ENCODE measurements at regions not wholly inside any gene's neighbourhood (a gene's known extent, or its start where the extent isn't known, plus 50 kb on each side); places are given as distances from the start of the nearest gene placed in this dataset.

GRCh38 chr2:198558176-198558575, 753.8 kb downstream of the PLCL1 start:
- Histone ChIP-seq H2AFZ (no peak overlapping the region), H4K20me1 (ENCODE audit: insufficient read depth) (no peaks in the 10 kb centered on the region), H3K36me3 (ENCODE audit: low read depth) (no peaks in the 10 kb centered on the region), H3K27ac (no peak overlapping the region), H3K9me3 (ENCODE audit: low read depth) (no peaks in the 10 kb centered on the region), H3K9me2 (ENCODE audit: insufficient read depth) (no peaks in the 10 kb centered on the region), H3K4me3 (no peak overlapping the region), H3K4me2 (ENCODE audit: unreplicated experiment) (no peak overlapping the region), H3K9ac (no peak overlapping the region), H3K4me1 (ENCODE audit: insufficient read depth) (no peaks in the 10 kb centered on the region), H3K27me3 (replicated peaks; ENCODE audit: insufficient read depth) (no peaks in the 10 kb centered on the region), H3F3A (ENCODE audit: insufficient read depth) (no peaks in the 10 kb centered on the region), H3K79me2 (ENCODE audit: insufficient read depth) (no peaks in the 10 kb centered on the region)
- in situ Hi-C loops (cut with MboI): no loop called here
- WGBS, 2 experiments (ENCODE audit: low coverage in 1 of 2, low lambda C conversion rate in 2 of 2, missing lambda C conversion rate in 2 of 2): 26 to 28% methylated on average over 2 of the region's 2 CpGs
- TF ChIP-seq EZH2phosphoT487 (IDR thresholded peaks at IDR 0.05; ENCODE audit: insufficient read depth, low read depth): no peak
- TF ChIP-seq EZH2 (IDR thresholded peaks at IDR 0.05; ENCODE audit: insufficient read depth, poor library complexity, severe bottlenecking): no peak
- no peak for DNase-seq

GRCh38 chr2:198546122-198546521, 741.7 kb downstream of the PLCL1 start:
- H3K4me2 ChIP-seq (ENCODE audit: unreplicated experiment): no peak overlapping the region
- WGBS, 2 experiments (ENCODE audit: low coverage in 1 of 2, low lambda C conversion rate in 2 of 2, missing lambda C conversion rate in 2 of 2): 4 to 7% methylated on average over 2 of the region's 2 CpGs
- no peaks in the 10 kb centered on the region for H4K20me1 ChIP-seq (ENCODE audit: insufficient read depth)
- H2AFZ ChIP-seq: no peak overlapping the region; the same call in 1 of the 2 replicates
- H3K4me1 ChIP-seq (ENCODE audit: insufficient read depth): no peaks in the 10 kb centered on the region
- in situ Hi-C loops (cut with MboI): no loop called here
- no peak for DNase-seq
- no peak overlapping the region for H3K4me3 ChIP-seq
- H3K27me3 ChIP-seq (replicated peaks; ENCODE audit: insufficient read depth): no peaks in the 10 kb centered on the region
- H3K36me3 ChIP-seq (ENCODE audit: low read depth): no peaks in the 10 kb centered on the region
- no peaks in the 10 kb centered on the region for H3K9me2 ChIP-seq (ENCODE audit: insufficient read depth)
- no peak overlapping the region for H3K27ac ChIP-seq
- no peak overlapping the region for H3K9ac ChIP-seq
- H3F3A ChIP-seq (ENCODE audit: insufficient read depth): no peaks in the 10 kb centered on the region
- H3K79me2 ChIP-seq (ENCODE audit: insufficient read depth): no peaks in the 10 kb centered on the region
- TF ChIP-seq EZH2 (IDR thresholded peaks at IDR 0.05; ENCODE audit: insufficient read depth, poor library complexity, severe bottlenecking) (no peak), EZH2phosphoT487 (IDR thresholded peaks at IDR 0.05; ENCODE audit: insufficient read depth, low read depth) (no peak)
- H3K9me3 ChIP-seq (ENCODE audit: low read depth): no peaks in the 10 kb centered on the region

- Histone ChIP-seq H3K9me3 (ENCODE audit: low read depth) (no peaks in the 10 kb centered on the region), H3K4me1 (ENCODE audit: insufficient read depth) (no peaks in the 10 kb centered on the region), H2AFZ (no peak overlapping the region), H4K20me1 (ENCODE audit: insufficient read depth) (no peaks in the 10 kb centered on the region), H3K4me3 (no peak overlapping the region), H3K4me2 (ENCODE audit: unreplicated experiment) (no peak overlapping the region), H3K9me2 (ENCODE audit: insufficient read depth) (no peaks in the 10 kb centered on the region), H3K27me3 (replicated peaks; ENCODE audit: insufficient read depth) (no peaks in the 10 kb centered on the region), H3K9ac (no peak overlapping the region), H3K79me2 (ENCODE audit: insufficient read depth) (no peaks in the 10 kb centered on the region), H3K36me3 (ENCODE audit: low read depth) (no peaks in the 10 kb centered on the region), H3F3A (ENCODE audit: insufficient read depth) (no peaks in the 10 kb centered on the region), H3K27ac (no peak overlapping the region)
- TF ChIP-seq EZH2 (IDR thresholded peaks at IDR 0.05; ENCODE audit: insufficient read depth, poor library complexity, severe bottlenecking) (no peak), EZH2phosphoT487 (IDR thresholded peaks at IDR 0.05; ENCODE audit: insufficient read depth, low read depth) (no peak)
- 53 to 59% methylated on average over 3 of the region's 3 CpGs for WGBS, 2 experiments (ENCODE audit: low coverage in 1 of 2, low lambda C conversion rate in 2 of 2, missing lambda C conversion rate in 2 of 2)
- DNase-seq: peak; percentile 18
- in situ Hi-C loops (cut with MboI): no loop called here
Measured at GRCh38 chr2:198545411-198545810, 741.0 kb downstream of the PLCL1 start.

- TF ChIP-seq EZH2 (IDR thresholded peaks at IDR 0.05; ENCODE audit: insufficient read depth, poor library complexity, severe bottlenecking) (no peak), EZH2phosphoT487 (IDR thresholded peaks at IDR 0.05; ENCODE audit: insufficient read depth, low read depth) (no peak)
- H3K27ac ChIP-seq: no peak overlapping the region
- in situ Hi-C loops (cut with MboI): no loop called here
- no peaks in the 10 kb centered on the region for H3F3A ChIP-seq (ENCODE audit: insufficient read depth)
- H4K20me1 ChIP-seq (ENCODE audit: insufficient read depth): no peaks in the 10 kb centered on the region
- no peaks in the 10 kb centered on the region for H3K9me3 ChIP-seq (ENCODE audit: low read depth)
- H3K79me2 ChIP-seq (ENCODE audit: insufficient read depth): no peaks in the 10 kb centered on the region
- DNase-seq: no peak
- no peak overlapping the region for H2AFZ ChIP-seq
- H3K27me3 ChIP-seq (replicated peaks; ENCODE audit: insufficient read depth): no peaks in the 10 kb centered on the region
- no peaks in the 10 kb centered on the region for H3K9me2 ChIP-seq (ENCODE audit: insufficient read depth)
- H3K9ac ChIP-seq: no peak overlapping the region
- H3K36me3 ChIP-seq (ENCODE audit: low read depth): no peaks in the 10 kb centered on the region
- no peaks in the 10 kb centered on the region for H3K4me1 ChIP-seq (ENCODE audit: insufficient read depth)
- no peak overlapping the region for H3K4me3 ChIP-seq
- H3K4me2 ChIP-seq (ENCODE audit: unreplicated experiment): no peak overlapping the region
- WGBS, 2 experiments (ENCODE audit: low coverage in 1 of 2, low lambda C conversion rate in 2 of 2, missing lambda C conversion rate in 2 of 2): 69 to 71% methylated on average over 1 of the region's 1 CpG
Measured at GRCh38 chr2:198544461-198544860, 740.1 kb downstream of the PLCL1 start.

GRCh38 chr2:198534756-198535155, 730.4 kb downstream of the PLCL1 start:
- 47 to 63% methylated on average over 3 of the region's 3 CpGs for WGBS, 2 experiments (ENCODE audit: low coverage in 1 of 2, low lambda C conversion rate in 2 of 2, missing lambda C conversion rate in 2 of 2)
- Histone ChIP-seq H3F3A (ENCODE audit: insufficient read depth) (no peaks in the 10 kb centered on the region), H3K27me3 (replicated peaks; ENCODE audit: insufficient read depth) (no peaks in the 10 kb centered on the region), H3K9ac (no peak overlapping the region), H3K4me2 (ENCODE audit: unreplicated experiment) (no peak overlapping the region), H3K4me3 (no peak overlapping the region), H4K20me1 (ENCODE audit: insufficient read depth) (no peaks in the 10 kb centered on the region), H3K9me3 (ENCODE audit: low read depth) (no peaks in the 10 kb centered on the region), H3K79me2 (ENCODE audit: insufficient read depth) (no peaks in the 10 kb centered on the region), H3K27ac (no peak overlapping the region), H3K36me3 (ENCODE audit: low read depth) (no peaks in the 10 kb centered on the region), H2AFZ (no peak overlapping the region), H3K9me2 (ENCODE audit: insufficient read depth) (no peaks in the 10 kb centered on the region), H3K4me1 (ENCODE audit: insufficient read depth) (no peaks in the 10 kb centered on the region)
- DNase-seq: no peak
- in situ Hi-C loops (cut with MboI): no loop called here
- TF ChIP-seq EZH2 (IDR thresholded peaks at IDR 0.05; ENCODE audit: insufficient read depth, poor library complexity, severe bottlenecking): no peak
- TF ChIP-seq EZH2phosphoT487 (IDR thresholded peaks at IDR 0.05; ENCODE audit: insufficient read depth, low read depth): no peak
